HepG2 (cell line): ENCODE measurements at regions not wholly inside any gene's neighbourhood (a gene's known extent, or its start where the extent isn't known, plus 50 kb on each side); places are given as distances from the start of the nearest gene placed in this dataset.
"Not testable (repeated sequence)": the region's sequence is repeated elsewhere in the genome, so short reads cannot be mapped to it uniquely, and the experiment has no call there.

Source experiments
- ATF3 ChIP-seq: sonication (generic); formaldehyde crosslinking; IDR thresholded peaks from 2 replicates; pipeline ENCODE4 v1.4.0; 2020; ENCODE audit warnings: missing genetic modification reagents
- BHLHE40 ChIP-seq: IDR thresholded peaks from 2 replicates; pipeline ENCODE4 v1.6.1; 2011; ENCODE audit warnings: low read length, improper control_type of control experiment
- CBX2 ChIP-seq, 2 experiments: fragments of 200-600 bp in 1 of 2; sonication (generic); formaldehyde crosslinking in 1 of 2; IDR thresholded peaks; 2 replicates each; pipeline versions ENCODE4 v1.7.0 to v1.8.1; 2018 to 2022; ENCODE audit warnings: low read depth in 2 of 2, low read length in 1 of 2, mild to moderate bottlenecking in 1 of 2, missing genetic modification reagents in 1 of 2
- ELF4 ChIP-seq: sonication (generic); formaldehyde crosslinking; IDR thresholded peaks from 2 replicates; pipeline ENCODE4 v1.5.0; 2020; ENCODE audit warnings: missing genetic modification reagents, mild to moderate bottlenecking, moderate library complexity, borderline replicate concordance
- EZH2 ChIP-seq: conservative IDR thresholded peaks from 2 replicates; pipeline ENCODE4 v1.6.1; 2012; ENCODE audit warnings: mild to moderate bottlenecking, low read depth, low read length, moderate library complexity
- NKX3-1 ChIP-seq: sonication (generic); formaldehyde crosslinking; IDR thresholded peaks from 2 replicates; pipeline ENCODE4 v1.5.0; 2020; ENCODE audit warnings: missing genetic modification reagents
- RNF2 ChIP-seq: fragments of 450-650 bp; conservative IDR thresholded peaks from 2 replicates; pipeline ENCODE4 v1.6.1; 2016; ENCODE audit warnings: low read depth
- ZNF704 ChIP-seq: sonication (generic); formaldehyde crosslinking; IDR thresholded peaks from 2 replicates; pipeline ENCODE4 v1.8.1; 2023; ENCODE audit warnings: mild to moderate bottlenecking, inconsistent platforms, moderate library complexity, missing genetic modification reagents, borderline replicate concordance

GRCh38 chr5:54393007-54393406 lies 62.5 kb upstream of the HSPB3 start:
- not testable (repeated sequence) for TF ChIP-seq NKX3-1 (CRISPR knock-in tag); BHLHE40; ZNF704 (CRISPR knock-in tag); ATF3 (CRISPR knock-in tag); ELF4 (CRISPR knock-in tag); RNF2; EZH2; CBX2 (IDR thresholded peaks at IDR 0.05; ENCODE audit: low read depth, low read length); CBX2 (CRISPR knock-in tag; IDR thresholded peaks at IDR 0.05; ENCODE audit: low read depth)
